B cell (primary cell): ENCODE measurements at regions not wholly inside any gene's neighbourhood (a gene's known extent, or its start where the extent isn't known, plus 50 kb on each side); places are given as distances from the start of the nearest gene placed in this dataset.

Experiments
- ATAC-seq: fragments of 200-7000 bp; cut with Tn5 transposase; one replicate; pipeline ENCODE4 v1.10.0; 2021; ENCODE audit warnings: low read depth, mild to moderate bottlenecking, moderate number of reproducible peaks, moderate library complexity
- CTCF ChIA-PET: fragments of 350-600 bp; sonication (Branson Sonifier 250); formaldehyde crosslinking; loops from one replicate; lab custom pipeline; 2021; ENCODE audit warnings: antibody characterized with exemption, inconsistent platforms; lab: Charles Lee
- POLR2A ChIA-PET: fragments of 350-600 bp; sonication (Branson Sonifier 250); formaldehyde crosslinking; loops from one replicate; lab custom pipeline; 2021; ENCODE audit warnings: antibody characterized with exemption; lab: Charles Lee
- DNase-seq: peaks from one replicate; pipeline ENCODE4 v3.0.0; 2013
- H2AFZ ChIP-seq: 2 replicates; pipeline ENCODE4 v1.6.1; 2012; ENCODE audit warnings: mild to moderate bottlenecking, low read depth, low read length; ENCODE audit not compliant: insufficient read depth, poor library complexity, severe bottlenecking
- H3K27ac ChIP-seq, 2 donors: 1 replicate in 1 of 2; 2 replicates in 1 of 2; pipeline ENCODE4 v1.5.1; 2012 to 2013; ENCODE audit warnings: low read length in 2 of 2, mild to moderate bottlenecking in 2 of 2, moderate library complexity in 1 of 2
- H3K27me3 ChIP-seq, 4 experiments: fragments of 200-600 bp in 1 of 4; sonication (generic) in 1 of 4; replicated peaks in 1 of 4; 1 replicate in 2 of 4; 2 replicates in 2 of 4; pipeline versions ENCODE4 v1.6.1 to v1.7.0; 2013 to 2016; ENCODE audit warnings: low read length in 3 of 4, mild to moderate bottlenecking in 2 of 4, mixed read lengths in 1 of 4, moderate library complexity in 1 of 4; ENCODE audit not compliant: insufficient read depth in 4 of 4, control insufficient read depth in 3 of 4; ENCODE audit errors: control extremely low read depth in 1 of 4
- H3K36me3 ChIP-seq, 2 experiments: replicated peaks in 1 of 2; 1 replicate in 1 of 2; 2 replicates in 1 of 2; pipeline versions ENCODE4 v1.6.1 to v1.7.1; 2013; ENCODE audit warnings: low read length in 1 of 2; ENCODE audit not compliant: insufficient read depth in 2 of 2, control insufficient read depth in 1 of 2; ENCODE audit errors: control extremely low read depth in 1 of 2, extremely low read depth in 1 of 2
- H3K4me1 ChIP-seq, 2 donors: fragments of 200-600 bp in 1 of 2; sonication (generic) in 1 of 2; 1 replicate in 1 of 2; 2 replicates in 1 of 2; pipeline versions ENCODE4 v1.5.1 to v1.6.1; 2013 to 2017; ENCODE audit warnings: low read length in 2 of 2; ENCODE audit not compliant: control insufficient read depth in 2 of 2, insufficient read depth in 2 of 2
- H3K4me2 ChIP-seq: replicated peaks from 2 replicates; pipeline ENCODE3; 2012; ENCODE audit warnings: mild to moderate bottlenecking, low read depth, low read length; ENCODE audit not compliant: poor library complexity, severe bottlenecking
- H3K4me3 ChIP-seq, 5 experiments: fragments of 200-600 bp in 1 of 5; sonication (generic) in 1 of 5; 1 replicate in 3 of 5; 2 replicates in 2 of 5; pipeline versions ENCODE4 v1.5.1 to v1.7.0; 2011 to 2016; ENCODE audit warnings: low read length in 4 of 5, mild to moderate bottlenecking in 4 of 5, low read depth in 2 of 5, control low read depth in 1 of 5, moderate library complexity in 1 of 5; ENCODE audit not compliant: insufficient read depth in 1 of 5; ENCODE audit errors: control extremely low read depth in 1 of 5, extremely low read depth in 1 of 5
- H3K79me2 ChIP-seq: fragments of 200-600 bp; sonication (generic); one replicate; pipeline ENCODE4 v1.6.0; 2016; ENCODE audit warnings: low read length; ENCODE audit not compliant: control insufficient read depth, insufficient read depth
- H3K9ac ChIP-seq: fragments of 200-600 bp; sonication (generic); 2 replicates; pipeline ENCODE4 v1.6.1; 2017; ENCODE audit warnings: mild to moderate bottlenecking, low read length, moderate library complexity
- H3K9me3 ChIP-seq, 3 donors: one replicate each; pipeline versions ENCODE4 v1.6.1 to v1.7.1; 2013; ENCODE audit warnings: low read length in 2 of 3; ENCODE audit not compliant: control insufficient read depth in 2 of 3, insufficient read depth in 1 of 3; ENCODE audit errors: control extremely low read depth in 1 of 3
- H4K20me1 ChIP-seq: 2 replicates; pipeline ENCODE4 v1.6.0; 2012; ENCODE audit warnings: mild to moderate bottlenecking, low read length; ENCODE audit not compliant: insufficient read depth, control insufficient read depth, poor library complexity, severe bottlenecking
- H3K27ac Mint-ChIP-seq: one replicate; pipeline ENCODE4 v1.8.0; 2021; ENCODE audit warnings: mixed read lengths
- H3K27me3 Mint-ChIP-seq: one replicate; pipeline ENCODE4 v1.8.0; 2021; ENCODE audit warnings: mixed read lengths
- H3K4me1 Mint-ChIP-seq: one replicate; pipeline ENCODE4 v1.8.0; 2021; ENCODE audit warnings: mixed read lengths
- H3K4me3 Mint-ChIP-seq: one replicate; pipeline ENCODE4 v1.8.0; 2021; ENCODE audit warnings: mixed read lengths
- H3K9me3 Mint-ChIP-seq: one replicate; pipeline ENCODE4 v1.8.0; 2022; ENCODE audit warnings: mixed read lengths; ENCODE audit not compliant: insufficient read depth
- CTCF ChIP-seq: fragments of 200-600 bp; IDR thresholded peaks from one replicate; pipeline ENCODE4 v1.8.0; 2022; ENCODE audit warnings: antibody characterized with exemption, mild to moderate bottlenecking
- EZH2 ChIP-seq: IDR thresholded peaks from 2 replicates; pipeline ENCODE4 v1.6.1; 2012; ENCODE audit warnings: borderline replicate concordance, low read depth, mild to moderate bottlenecking, moderate library complexity, low read length; ENCODE audit not compliant: insufficient read depth, poor library complexity, severe bottlenecking
- WGBS: methylation state at CpG from one replicate; pipeline ENCODE4 v1.1.5; 2013; ENCODE audit warnings: missing lambda C conversion rate; ENCODE audit not compliant: insufficient coverage; 5-methylcytosine and 5-hydroxymethylcytosine counted together
- intact Hi-C: fragments of 100-400 bp; cut with micrococcal nuclease; formaldehyde crosslinking; loops from one replicate; pipeline ENCODE4 v1.10.0; 2022

- no peaks in the 10 kb centered on the region for H3K79me2 ChIP-seq
- H3K9me3 ChIP-seq: peaks cover 0 to 12% (median 1%) of the 10 kb centered on the region in 3 donors
- peaks cover 17% of the 10 kb centered on the region for H3K9me3 Mint-ChIP-seq
- intact Hi-C loops: no loop called here
- no peak overlapping the region for H3K4me3 Mint-ChIP-seq
- no peaks in the 10 kb centered on the region for H3K27me3 ChIP-seq
- no peaks in the 10 kb centered on the region for H4K20me1 ChIP-seq
- no peak overlapping the region for H3K4me3 ChIP-seq
- POLR2A ChIA-PET: no interaction called here
- no peak for DNase-seq
- no peak overlapping the region for H3K27ac Mint-ChIP-seq
- no peak overlapping the region for H3K27ac ChIP-seq
- H3K27me3 Mint-ChIP-seq: no peaks in the 10 kb centered on the region
- H2AFZ ChIP-seq: no peak overlapping the region
- no peak for ATAC-seq
- CTCF ChIA-PET: no interaction called here
- H3K4me1 Mint-ChIP-seq: no peaks in the 10 kb centered on the region
- WGBS: 100% methylated on average over 1 of the region's 3 CpGs
- H3K4me2 ChIP-seq: no peak overlapping the region
- no peaks in the 10 kb centered on the region for H3K4me1 ChIP-seq
- H3K36me3 ChIP-seq: no peaks in the 10 kb centered on the region
- TF ChIP-seq EZH2: no peak
- no peak for TF ChIP-seq CTCF
- H3K9ac ChIP-seq: no peak overlapping the region
These were observed 2249.2 kb upstream of the C9orf72 start for GRCh38 chr9:29822458-29822857.

GRCh38 chr9:29826421-29826820 is 2253.1 kb upstream of the C9orf72 start:
- Mint-ChIP-seq H3K4me1 (no peaks in the 10 kb centered on the region), H3K4me3 (no peak overlapping the region), H3K27ac (no peak overlapping the region), H3K27me3 (no peaks in the 10 kb centered on the region), H3K9me3 (peaks cover 17% of the 10 kb centered on the region)
- no peaks in the 10 kb centered on the region for H3K4me1 ChIP-seq
- H3K27me3 ChIP-seq: no peaks in the 10 kb centered on the region
- DNase-seq (no peak), ATAC-seq (no peak)
- H3K4me3 ChIP-seq: no peak overlapping the region
- H3K9ac ChIP-seq: no peak overlapping the region
- H3K9me3 ChIP-seq: peaks cover 0 to 18% (median 0%) of the 10 kb centered on the region in 3 donors
- 99% methylated on average over 14 of the region's 23 CpGs for WGBS
- no peak overlapping the region for H3K4me2 ChIP-seq
- H2AFZ ChIP-seq: no peak overlapping the region
- H3K27ac ChIP-seq: no peak overlapping the region
- H3K79me2 ChIP-seq: no peaks in the 10 kb centered on the region
- CTCF ChIA-PET: no interaction called here
- H4K20me1 ChIP-seq: no peaks in the 10 kb centered on the region
- no peak for TF ChIP-seq EZH2
- no peak for TF ChIP-seq CTCF
- POLR2A ChIA-PET: no interaction called here
- H3K36me3 ChIP-seq: no peaks in the 10 kb centered on the region
- intact Hi-C loops: no loop called here
